Stromal cell of bone marrow (primary cell): ENCODE measurements at regions not wholly inside any gene's neighbourhood (a gene's known extent, or its start where the extent isn't known, plus 50 kb on each side); places are given as distances from the start of the nearest gene placed in this dataset.
"Not testable (repeated sequence)": the region's sequence is repeated elsewhere in the genome, so short reads cannot be mapped to it uniquely, and the experiment has no call there.

ENCODE experiments used
- DNase-seq: peaks from one replicate; pipeline ENCODE4 v3.0.0-alpha.2; 2012; ENCODE audit warnings: low read depth

GRCh38 chr3:27556887-27557286, 72.7 kb upstream of the SLC4A7 start:
- DNase-seq = peak; percentile 86

GRCh38 chr3:27554706-27555105, 70.5 kb upstream of the SLC4A7 start:
- no peak for DNase-seq

GRCh38 chr3:27553886-27554540, 69.8 kb upstream of the SLC4A7 start:
- no peak for DNase-seq

- not testable (repeated sequence) for DNase-seq
Observed at GRCh38 chr3:27552708-27553107, 68.5 kb upstream of the SLC4A7 start.

- DNase-seq = not testable (repeated sequence)
Observed at GRCh38 chr3:27551413-27551812, 67.2 kb upstream of the SLC4A7 start.

GRCh38 chr3:27545061-27545460, 60.9 kb upstream of the SLC4A7 start:
- DNase-seq = no peak

GRCh38 chr3:27544372-27544865, 60.2 kb upstream of the SLC4A7 start:
- DNase-seq = peak; percentile 71

GRCh38 chr3:27542476-27542875, 58.3 kb upstream of the SLC4A7 start:
- no peak for DNase-seq

- no peak for DNase-seq
Observed at GRCh38 chr3:27540231-27540630, 56.0 kb upstream of the SLC4A7 start.

GRCh38 chr3:27536491-27536890, 52.3 kb upstream of the SLC4A7 start:
- DNase-seq = no peak

- DNase-seq = no peak
Observed at GRCh38 chr3:27535809-27536392, 51.7 kb upstream of the SLC4A7 start.

- DNase-seq = peak; percentile 100
Observed at GRCh38 chr3:27533718-27534573, 49.8 kb upstream of the SLC4A7 start.
